ENCODE measurements at regions not wholly inside any gene's neighbourhood (a gene's known extent, or its start where the extent isn't known, plus 50 kb on each side); places are given as distances from the start of the nearest gene placed in this dataset.

GRCh38 chr2:51170273-51170672 lies 138.3 kb upstream of the NRXN1 start (continued):
- no peak for TF ChIP-seq TAF1 (IDR thresholded peaks at IDR 0.05; ENCODE audit: borderline replicate concordance, low read depth, low read length)
- no peak for TF ChIP-seq SP1 (IDR thresholded peaks at IDR 0.05; ENCODE audit: low read depth, low read length)
- TF ChIP-seq RAD51 (IDR thresholded peaks at IDR 0.05): no peak
- TF ChIP-seq NFXL1 (IDR thresholded peaks at IDR 0.05; ENCODE audit: borderline replicate concordance): no peak
- no peak for TF ChIP-seq PML (IDR thresholded peaks at IDR 0.05; ENCODE audit: low read length)
- TF ChIP-seq ESRRA (IDR thresholded peaks at IDR 0.05; ENCODE audit: low read length): no peak
- TF ChIP-seq SRF (IDR thresholded peaks at IDR 0.05; ENCODE audit: low read depth in 2 of 2, low read length in 2 of 2): no peak
- TF ChIP-seq KLF5 (IDR thresholded peaks at IDR 0.05; ENCODE audit: partially characterized antibody): no peak
- TF ChIP-seq ZSCAN29 (IDR thresholded peaks at IDR 0.05): no peak
- TF ChIP-seq GABPA (IDR thresholded peaks at IDR 0.05; ENCODE audit: low read depth): no peak
- TF ChIP-seq BCLAF1 (IDR thresholded peaks at IDR 0.05): no peak
- no peak for TF ChIP-seq RELB (IDR thresholded peaks at IDR 0.05; ENCODE audit: low read depth)
- no peak for TF ChIP-seq MTA2 (IDR thresholded peaks at IDR 0.05; ENCODE audit: low read depth)
